ENCODE measurements at regions not wholly inside any gene's neighbourhood (a gene's known extent, or its start where the extent isn't known, plus 50 kb on each side); places are given as distances from the start of the nearest gene placed in this dataset.

DNA sequence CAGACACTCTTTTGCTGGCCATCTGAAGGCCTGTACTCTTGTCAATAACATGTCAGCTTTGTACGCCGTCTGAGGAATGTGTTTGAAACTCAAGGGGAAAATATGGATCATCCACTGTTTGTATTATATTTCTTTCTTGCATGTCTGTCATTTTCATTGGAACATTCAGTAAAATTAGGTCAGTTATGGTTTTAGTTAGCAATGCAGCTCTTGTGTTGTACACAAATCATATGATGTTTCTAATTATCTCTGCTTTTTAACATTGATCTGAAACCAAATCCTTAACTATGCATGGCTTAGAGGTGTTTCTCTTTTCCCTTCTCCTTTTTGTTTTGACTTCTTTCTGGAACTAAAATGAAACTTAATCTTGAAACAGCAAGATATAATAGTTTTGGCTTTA lies 333.6 kb upstream of the PRICKLE1 start:
- H3K27ac ChIP-seq (ENCODE audit: low read length): no peak overlapping the region
- no peaks in the 10 kb centered on the region for H3K36me3 ChIP-seq (ENCODE audit: low read depth, low read length)
- no peak overlapping the region for H2AFZ ChIP-seq (ENCODE audit: low read length)
- no peaks in the 10 kb centered on the region for H3K79me2 ChIP-seq (ENCODE audit: low read length)
- H3K4me3 ChIP-seq (ENCODE audit: low read length): no peak overlapping the region
- H3K27me3 ChIP-seq (ENCODE audit: low read length): no peaks in the 10 kb centered on the region
- no peaks in the 10 kb centered on the region for H4K20me1 ChIP-seq (ENCODE audit: low read length)
- CTCF ChIA-PET: no interaction called here
- no peaks in the 10 kb centered on the region for H3K9me2 ChIP-seq (replicated peaks; ENCODE audit: low read length)
- no peak for ATAC-seq
- DNase-seq: no peak
- no peak overlapping the region for H3K9ac ChIP-seq (ENCODE audit: low read length)
- H3K4me2 ChIP-seq (ENCODE audit: low read length): no peak overlapping the region
- BruUV-seq (replicated peaks): no TSS peak
- POLR2A ChIA-PET (ENCODE audit: unreplicated experiment): no interaction called here
- H3K4me1 ChIP-seq (ENCODE audit: insufficient read depth, low read length): peaks cover 14% of the 10 kb centered on the region; the same call in 1 of the 2 replicates
- no peak for TF ChIP-seq EZH2phosphoT487 (IDR thresholded peaks at IDR 0.05; ENCODE audit: borderline replicate concordance, low read length)
- TF ChIP-seq, protein P1, sequence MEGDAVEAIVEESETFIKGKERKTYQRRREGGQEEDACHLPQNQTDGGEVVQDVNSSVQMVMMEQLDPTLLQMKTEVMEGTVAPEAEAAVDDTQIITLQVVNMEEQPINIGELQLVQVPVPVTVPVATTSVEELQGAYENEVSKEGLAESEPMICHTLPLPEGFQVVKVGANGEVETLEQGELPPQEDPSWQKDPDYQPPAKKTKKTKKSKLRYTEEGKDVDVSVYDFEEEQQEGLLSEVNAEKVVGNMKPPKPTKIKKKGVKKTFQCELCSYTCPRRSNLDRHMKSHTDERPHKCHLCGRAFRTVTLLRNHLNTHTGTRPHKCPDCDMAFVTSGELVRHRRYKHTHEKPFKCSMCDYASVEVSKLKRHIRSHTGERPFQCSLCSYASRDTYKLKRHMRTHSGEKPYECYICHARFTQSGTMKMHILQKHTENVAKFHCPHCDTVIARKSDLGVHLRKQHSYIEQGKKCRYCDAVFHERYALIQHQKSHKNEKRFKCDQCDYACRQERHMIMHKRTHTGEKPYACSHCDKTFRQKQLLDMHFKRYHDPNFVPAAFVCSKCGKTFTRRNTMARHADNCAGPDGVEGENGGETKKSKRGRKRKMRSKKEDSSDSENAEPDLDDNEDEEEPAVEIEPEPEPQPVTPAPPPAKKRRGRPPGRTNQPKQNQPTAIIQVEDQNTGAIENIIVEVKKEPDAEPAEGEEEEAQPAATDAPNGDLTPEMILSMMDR (conservative IDR thresholded peaks at IDR 0.05; ENCODE audit: low read depth, low read length): no peak
- TF ChIP-seq EZH2 (IDR thresholded peaks at IDR 0.05; ENCODE audit: low read length, unreplicated experiment): no peak
- intact Hi-C loops (cut with micrococcal nuclease): no loop called here
- no peaks in the 10 kb centered on the region for H3K9me3 ChIP-seq (ENCODE audit: low read length)
- no peaks in the 10 kb centered on the region for H3F3A ChIP-seq (ENCODE audit: low read length, unreplicated experiment)

GRCh38 chr12:42922505-42922850 lies 332.9 kb upstream of the PRICKLE1 start:
- DNase-seq: no peak
- BruUV-seq (replicated peaks): no TSS peak
- H4K20me1 ChIP-seq (ENCODE audit: low read length): no peaks in the 10 kb centered on the region
- no peak overlapping the region for H3K9ac ChIP-seq (ENCODE audit: low read length)
- intact Hi-C loops (cut with micrococcal nuclease): no loop called here
- no peaks in the 10 kb centered on the region for H3K9me2 ChIP-seq (replicated peaks; ENCODE audit: low read length)
- H3K79me2 ChIP-seq (ENCODE audit: low read length): no peaks in the 10 kb centered on the region
- H3K4me1 ChIP-seq (ENCODE audit: insufficient read depth, low read length): peaks cover 14% of the 10 kb centered on the region; the same call in 1 of the 2 replicates
- H3F3A ChIP-seq (ENCODE audit: low read length, unreplicated experiment): no peaks in the 10 kb centered on the region
- no peaks in the 10 kb centered on the region for H3K36me3 ChIP-seq (ENCODE audit: low read depth, low read length)
- no peak for ATAC-seq
- no peaks in the 10 kb centered on the region for H3K9me3 ChIP-seq (ENCODE audit: low read length)
- ChIA-PET POLR2A (ENCODE audit: unreplicated experiment) (no interaction called here), CTCF (no interaction called here)
- no peak for TF ChIP-seq EZH2 (IDR thresholded peaks at IDR 0.05; ENCODE audit: low read length, unreplicated experiment)
- TF ChIP-seq, protein P1 (conservative IDR thresholded peaks at IDR 0.05; ENCODE audit: low read depth, low read length): no peak
- TF ChIP-seq EZH2phosphoT487 (IDR thresholded peaks at IDR 0.05; ENCODE audit: borderline replicate concordance, low read length): no peak
- H3K4me2 ChIP-seq (ENCODE audit: low read length): no peak overlapping the region
- peak overlapping the region; percentile 56 for H3K27ac ChIP-seq (ENCODE audit: low read length)
- H3K27me3 ChIP-seq (ENCODE audit: low read length): no peaks in the 10 kb centered on the region
- H3K4me3 ChIP-seq (ENCODE audit: low read length): no peak overlapping the region
- no peak overlapping the region for H2AFZ ChIP-seq (ENCODE audit: low read length)

DNA sequence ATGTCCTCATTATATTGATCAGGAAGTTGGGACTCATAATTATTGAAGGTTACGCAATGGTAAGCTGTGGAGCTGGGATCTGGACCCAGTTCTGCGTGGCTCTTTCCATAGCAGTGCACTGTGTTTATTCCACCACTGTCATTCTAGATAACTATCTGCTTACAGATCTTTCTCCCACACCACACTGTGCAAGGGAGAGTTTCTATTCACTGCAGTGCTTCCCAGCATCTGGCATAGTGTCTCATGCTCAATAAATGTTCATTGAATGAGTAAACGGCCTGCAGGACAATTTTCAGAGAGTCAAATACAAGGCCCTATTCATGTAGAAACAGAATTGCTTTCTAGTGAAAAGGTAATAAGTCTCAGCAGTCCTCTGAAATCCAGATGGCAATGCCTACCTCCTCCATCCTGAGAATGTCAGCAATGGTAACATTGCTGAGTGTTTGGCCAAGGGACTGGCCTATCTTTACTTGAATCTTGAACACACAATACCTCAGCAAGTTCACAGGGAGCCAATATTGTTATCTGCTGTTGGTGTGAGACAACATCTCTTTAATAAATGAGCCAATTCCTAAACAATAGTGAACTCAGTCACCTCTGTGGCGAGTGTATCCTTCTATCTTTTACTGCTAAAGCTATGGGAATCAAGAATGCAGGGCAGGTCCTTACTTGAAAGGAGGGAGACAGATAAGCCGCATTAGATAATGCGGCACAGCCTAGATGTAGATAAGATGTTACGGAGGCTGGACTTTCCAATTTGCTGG lies 332.4 kb upstream of the PRICKLE1 start:
- Histone ChIP-seq H3K4me3 (ENCODE audit: low read length) (no peak overlapping the region), H3K9me2 (replicated peaks; ENCODE audit: low read length) (no peaks in the 10 kb centered on the region), H3K9me3 (ENCODE audit: low read length) (no peaks in the 10 kb centered on the region), H3K36me3 (ENCODE audit: low read depth, low read length) (no peaks in the 10 kb centered on the region), H3K79me2 (ENCODE audit: low read length) (no peaks in the 10 kb centered on the region), H3K9ac (ENCODE audit: low read length) (no peak overlapping the region), H3F3A (ENCODE audit: low read length, unreplicated experiment) (no peaks in the 10 kb centered on the region), H4K20me1 (ENCODE audit: low read length) (no peaks in the 10 kb centered on the region), H2AFZ (ENCODE audit: low read length) (no peak overlapping the region), H3K4me1 (ENCODE audit: insufficient read depth, low read length) (peaks cover 14% of the 10 kb centered on the region; the same call in 1 of the 2 replicates), H3K4me2 (ENCODE audit: low read length) (no peak overlapping the region), H3K27ac (ENCODE audit: low read length) (peak overlapping the region; percentile 56), H3K27me3 (ENCODE audit: low read length) (no peaks in the 10 kb centered on the region)
- ATAC-seq (peak; percentile 86), DNase-seq (peak; percentile 64)
- TF ChIP-seq EZH2 (IDR thresholded peaks at IDR 0.05; ENCODE audit: low read length, unreplicated experiment): no peak
- TF ChIP-seq, protein P1 (conservative IDR thresholded peaks at IDR 0.05; ENCODE audit: low read depth, low read length): no peak
- no peak for TF ChIP-seq EZH2phosphoT487 (IDR thresholded peaks at IDR 0.05; ENCODE audit: borderline replicate concordance, low read length)
- intact Hi-C loops (cut with micrococcal nuclease): no loop called here
- BruUV-seq (replicated peaks): no TSS peak
- ChIA-PET CTCF (no interaction called here), POLR2A (ENCODE audit: unreplicated experiment) (no interaction called here)

Measured in PC-3 (cell line).